NCI-H1092 treated with DMSO at 0.1 percent for 48 hours (cell line): ENCODE measurements at regions not wholly inside any gene's neighbourhood (a gene's known extent, or its start where the extent isn't known, plus 50 kb on each side); places are given as distances from the start of the nearest gene placed in this dataset.
"Not testable (repeated sequence)": the region's sequence is repeated elsewhere in the genome, so short reads cannot be mapped to it uniquely, and the experiment has no call there.

ENCODE experiments used
- DNase-seq: peaks from one replicate; lab custom pipeline; 2025; lab: John Stamatoyannopoulos, UW

- no peak for DNase-seq
Measured at GRCh38 chr1:30249446-30250337, 473.7 kb downstream of the MATN1 start.

- DNase-seq = no peak
Measured at GRCh38 chr1:30248774-30249173, 474.6 kb downstream of the MATN1 start.

DNA sequence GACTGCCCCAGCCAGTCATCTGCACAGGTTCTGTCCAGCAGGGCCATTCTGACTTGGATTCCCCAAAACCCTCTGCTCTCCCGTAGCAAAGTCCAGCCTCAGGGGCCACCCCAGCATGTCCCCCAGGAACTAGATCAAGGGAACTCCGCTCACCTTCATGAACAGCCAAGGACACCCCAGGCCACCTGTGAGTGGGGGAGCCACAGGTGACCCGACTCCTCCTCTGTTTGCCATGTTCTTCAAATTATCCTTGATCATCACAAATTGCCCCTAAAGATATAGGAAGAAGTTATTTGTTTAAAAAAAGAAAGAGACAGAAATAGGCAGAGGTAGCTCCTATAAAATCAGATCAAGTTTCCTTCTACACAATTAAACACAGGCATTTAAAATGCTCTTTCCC lies 475.0 kb downstream of the MATN1 start:
- DNase-seq = no peak

DNA sequence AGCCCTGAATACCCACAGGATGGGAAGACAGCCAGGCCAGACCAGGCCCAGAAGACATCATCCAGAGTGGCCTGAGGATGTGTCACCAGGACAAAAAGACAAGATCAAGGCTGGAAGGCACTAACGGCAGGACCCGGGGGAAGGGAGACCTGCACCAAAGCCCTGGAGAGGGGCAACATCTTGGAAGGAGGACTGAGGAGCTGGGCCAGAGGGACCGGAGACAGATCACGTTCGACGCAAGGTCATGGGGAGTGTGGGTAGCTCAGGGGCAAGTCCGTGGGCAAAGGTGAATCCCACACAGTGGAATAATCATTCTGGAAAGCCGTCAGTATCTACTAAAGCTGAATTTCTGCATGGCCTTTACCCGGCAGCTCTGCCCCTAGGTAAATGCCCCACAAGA lies 478.6 kb downstream of the MATN1 start:
- no peak for DNase-seq

GRCh38 chr1:30242722-30243457 lies 480.5 kb downstream of the MATN1 start:
- peak; percentile 44 for DNase-seq

DNA sequence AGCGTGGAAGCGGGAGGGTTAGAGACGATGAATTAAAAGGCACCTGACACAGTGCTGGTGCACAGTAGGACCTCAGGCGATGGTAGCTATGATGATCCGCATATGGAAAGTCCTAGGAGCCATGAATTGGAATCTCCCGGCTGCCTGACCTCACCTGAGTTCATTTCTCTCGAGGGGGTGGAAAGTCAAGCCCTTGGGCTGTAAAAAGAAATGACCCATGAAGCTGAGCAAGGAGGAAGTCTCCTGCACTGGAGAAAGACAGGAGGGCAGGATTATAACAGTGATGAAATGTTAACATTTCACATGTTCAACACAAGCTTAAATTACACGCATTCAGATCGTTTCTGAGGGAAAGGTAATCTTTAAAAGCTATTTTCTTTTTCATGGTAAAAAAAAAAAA lies 481.2 kb downstream of the MATN1 start:
- DNase-seq = no peak

- DNase-seq = no peak
Measured at GRCh38 chr1:30241681-30242080, 481.7 kb downstream of the MATN1 start.

GRCh38 chr1:30234091-30234490 lies 489.3 kb downstream of the MATN1 start:
- no peak for DNase-seq

DNA sequence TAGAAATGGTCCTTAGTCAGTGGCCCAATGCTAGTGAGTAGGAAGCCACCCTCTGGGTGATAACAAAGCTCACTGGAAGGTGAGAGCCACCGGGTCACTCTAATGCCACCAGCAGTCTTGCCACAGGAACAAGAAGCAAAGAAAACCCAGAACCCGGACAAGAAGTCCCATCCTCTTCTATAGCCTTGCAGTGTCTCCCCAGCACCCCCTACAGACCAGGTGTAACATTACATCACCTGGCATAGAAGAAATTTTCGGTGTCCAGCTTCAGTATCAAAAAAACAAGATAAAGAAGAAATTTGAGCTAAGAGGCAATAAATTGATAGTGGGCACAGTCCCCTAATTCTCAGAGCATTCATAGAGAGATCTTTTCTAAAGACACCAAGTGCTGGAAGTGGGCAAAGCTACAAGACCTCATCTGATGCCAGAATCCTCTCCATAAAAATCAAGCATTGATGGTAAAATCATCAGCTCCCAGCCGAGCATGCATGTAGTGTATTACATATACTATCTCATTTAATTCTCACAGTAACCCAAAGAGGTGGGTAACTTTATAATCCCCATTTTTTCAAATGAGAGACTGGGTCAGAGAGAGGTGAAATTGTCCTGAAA lies 491.0 kb downstream of the MATN1 start:
- DNase-seq = peak; percentile 28

GRCh38 chr1:30229960-30230359 lies 493.4 kb downstream of the MATN1 start:
- DNase-seq = no peak

DNA sequence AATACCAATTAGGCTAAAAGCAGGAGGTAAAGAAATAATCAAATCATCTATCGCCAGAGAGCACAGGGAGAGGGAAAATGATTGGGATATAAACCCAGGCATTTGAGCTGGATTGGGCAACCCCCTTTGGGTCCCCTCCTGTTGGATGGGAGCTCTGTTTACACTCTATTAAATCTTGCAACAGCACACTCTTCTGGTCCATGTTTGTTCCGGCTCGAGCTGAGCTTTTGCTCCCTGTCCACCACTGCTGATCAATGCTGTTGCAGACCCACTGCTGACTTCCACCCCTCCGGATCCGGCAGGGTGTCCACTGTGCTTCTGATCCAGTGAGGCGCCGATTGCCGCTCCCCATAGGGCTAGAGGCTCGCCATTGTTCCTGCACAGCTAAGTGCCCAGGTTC lies 493.8 kb downstream of the MATN1 start:
- no peak for DNase-seq

GRCh38 chr1:30226648-30227047 lies 496.7 kb downstream of the MATN1 start:
- DNase-seq = no peak

DNA sequence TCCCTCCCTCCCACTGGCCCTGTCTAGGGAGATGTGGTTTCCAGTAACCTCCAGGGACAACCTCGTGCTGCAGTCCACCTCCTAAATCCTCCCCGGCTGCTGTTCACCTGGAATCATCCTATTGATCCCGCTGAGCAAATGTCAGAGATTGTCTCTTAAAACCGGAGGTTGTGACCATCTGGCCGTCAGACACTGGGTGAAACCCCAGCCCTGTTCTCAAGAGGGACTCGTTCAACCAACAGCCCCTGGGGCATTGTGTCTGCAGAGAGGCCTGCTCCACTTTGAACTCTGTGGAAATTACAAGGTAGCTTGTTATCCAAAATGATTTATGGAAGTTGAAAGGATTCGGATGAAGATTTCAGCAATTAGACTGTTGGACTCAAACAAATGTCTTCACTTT lies 498.0 kb downstream of the MATN1 start:
- no peak for DNase-seq

GRCh38 chr1:30219675-30220074 lies 503.7 kb downstream of the MATN1 start:
- DNase-seq = no peak

DNA sequence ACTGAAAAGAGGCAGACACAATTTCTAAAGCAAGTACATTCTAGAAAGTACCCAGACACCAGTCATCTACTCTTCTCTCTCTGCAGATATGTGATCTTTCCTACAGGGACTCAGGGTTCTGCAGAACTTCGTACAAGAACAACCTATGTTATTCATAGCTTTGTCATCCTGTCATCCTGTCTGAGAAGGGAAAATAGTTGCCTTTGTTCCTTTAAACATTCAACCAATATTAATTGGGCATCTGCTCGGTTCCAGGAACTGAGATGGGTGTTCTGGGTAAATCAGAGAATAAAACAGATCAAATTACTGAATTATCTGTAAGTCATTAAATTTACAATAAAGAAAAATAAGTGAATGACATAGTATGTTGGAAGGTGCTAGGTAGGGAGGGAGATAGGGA lies 504.9 kb downstream of the MATN1 start:
- DNase-seq = no peak

DNA sequence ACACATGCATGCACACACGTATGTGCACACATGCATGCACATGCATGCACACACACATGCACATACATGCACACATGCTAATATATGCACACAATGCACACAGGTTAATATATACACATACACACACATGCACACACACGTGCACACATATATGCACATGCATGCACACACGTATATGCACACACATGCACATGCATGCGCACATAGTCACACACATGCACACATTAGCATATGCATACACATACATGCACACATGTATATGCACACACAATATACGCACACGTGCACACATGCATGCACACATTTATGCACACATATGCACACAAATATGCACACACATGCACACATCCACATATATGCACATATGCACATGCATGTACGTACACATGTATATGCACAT lies 506.8 kb downstream of the MATN1 start:
- no peak for DNase-seq

- no peak for DNase-seq
Measured at GRCh38 chr1:30213936-30214335, 509.4 kb downstream of the MATN1 start.

DNA sequence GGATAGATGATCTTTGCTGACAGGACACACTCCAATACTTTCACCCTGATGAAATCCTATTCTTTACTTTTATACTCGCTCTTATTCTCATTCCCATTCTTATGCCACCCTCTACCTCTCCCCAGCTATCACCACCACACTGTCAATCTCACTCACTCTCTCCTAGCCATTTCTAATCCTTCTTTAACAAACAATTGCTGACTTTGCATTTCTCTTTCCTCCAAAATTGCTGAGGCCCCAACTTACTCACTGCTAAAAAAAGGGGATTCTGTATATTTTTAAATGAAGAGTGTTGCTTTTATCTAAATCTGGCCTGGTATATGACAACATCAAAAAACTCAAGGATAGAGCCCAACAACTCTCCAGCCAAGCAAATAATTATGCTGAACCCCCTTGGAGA lies 515.4 kb downstream of the MATN1 start:
- DNase-seq = not testable (repeated sequence)

GRCh38 chr1:30206631-30207030 lies 516.8 kb downstream of the MATN1 start:
- not testable (repeated sequence) for DNase-seq

DNA sequence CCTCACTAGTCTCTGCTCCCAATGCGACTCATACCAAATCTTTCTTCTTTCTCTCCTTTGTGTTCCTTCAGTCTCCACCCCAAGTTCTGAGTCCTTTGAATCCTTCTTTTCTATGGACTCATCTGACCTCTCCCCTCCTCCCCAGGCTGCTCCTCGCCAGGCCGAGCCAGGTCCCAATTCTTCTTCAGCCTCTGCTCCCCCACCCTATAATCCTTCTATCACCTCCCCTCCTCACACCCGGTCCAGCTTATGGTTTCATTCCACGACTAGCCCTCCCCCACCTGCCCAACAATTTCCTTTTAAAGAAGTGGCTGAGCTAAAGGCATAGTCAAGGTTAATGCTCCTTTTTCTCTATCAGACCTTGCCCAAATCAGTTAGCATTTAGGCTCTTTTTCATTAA lies 518.5 kb downstream of the MATN1 start:
- DNase-seq = not testable (repeated sequence)

GRCh38 chr1:30201015-30201414 lies 522.4 kb downstream of the MATN1 start:
- DNase-seq = no peak

- DNase-seq = no peak
Measured at GRCh38 chr1:30200161-30200560, 523.2 kb downstream of the MATN1 start.

DNA sequence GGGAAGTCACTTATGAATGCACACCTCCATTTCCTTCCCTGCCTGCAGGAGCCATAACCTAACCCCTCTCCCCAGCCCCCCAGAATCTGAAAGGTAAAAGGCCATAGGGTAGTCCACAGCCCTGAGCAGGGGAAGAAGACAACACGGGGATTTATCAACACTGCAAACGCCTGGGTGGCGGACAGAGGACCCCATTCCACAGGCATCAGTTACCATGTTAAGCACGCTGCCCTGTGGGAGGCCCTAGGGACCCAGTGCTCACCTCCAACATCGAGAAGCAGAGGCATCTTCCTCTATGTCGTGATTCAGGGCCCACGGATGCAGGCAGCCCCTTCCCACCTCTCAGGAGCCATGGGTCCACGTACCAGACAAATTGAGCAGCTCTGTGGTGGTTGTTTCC lies 523.8 kb downstream of the MATN1 start:
- no peak for DNase-seq
